Prostate gland (tissue), 2 donors: ENCODE measurements at regions not wholly inside any gene's neighbourhood (a gene's known extent, or its start where the extent isn't known, plus 50 kb on each side); places are given as distances from the start of the nearest gene placed in this dataset.

ENCODE experiments used
- DNase-seq: peaks from one replicate; pipeline ENCODE4 v3.0.0-alpha.2; 2019; ENCODE audit warnings: low spot score
- H3K27ac ChIP-seq, 2 donors: fragments of 200-600 bp; sonication (generic); 2 replicates each; pipeline ENCODE4 v1.5.1; 2017 to 2019
- H3K27me3 ChIP-seq: fragments of 200-600 bp; sonication (generic); replicated peaks from 2 replicates; pipeline ENCODE4 v1.5.1; 2019; ENCODE audit not compliant: insufficient read depth
- H3K36me3 ChIP-seq, 2 donors: fragments of 200-600 bp; sonication (generic); 1 replicate in 1 of 2; 2 replicates in 1 of 2; pipeline versions ENCODE4 v1.5.1 to v1.8.1; 2017 to 2019
- H3K4me1 ChIP-seq: fragments of 200-600 bp; sonication (generic); replicated peaks from 2 replicates; pipeline ENCODE4 v1.5.1; 2019
- H3K4me3 ChIP-seq, 2 donors: fragments of 200-600 bp; sonication (generic); 2 replicates each; pipeline ENCODE4 v1.5.1; 2017 to 2019
- H3K9me3 ChIP-seq: fragments of 200-600 bp; sonication (generic); 2 replicates; pipeline ENCODE4 v1.5.1; 2017
- POLR2A ChIP-seq: fragments of 450-650 bp; IDR thresholded peaks from one replicate; pipeline ENCODE4 v1.6.1; 2016; ENCODE audit warnings: antibody characterized with exemption, mild to moderate bottlenecking
- POLR2AphosphoS5 ChIP-seq: sonication (generic); formaldehyde crosslinking; IDR thresholded peaks from one replicate; pipeline ENCODE4 v1.6.1; 2017; ENCODE audit warnings: antibody characterized with exemption
- WGBS: methylation state at CpG from one replicate; pipeline ENCODE4 v1.1.5; 2018; 5-methylcytosine and 5-hydroxymethylcytosine counted together
- intact Hi-C: fragments of 100-400 bp; cut with DNase I; formaldehyde crosslinking; loops from one replicate; pipeline ENCODE4 v1.14.2; 2022
- TF ChIP-seq, protein P1 (sequence below), 4 experiments: fragments of 200-600 bp in 2 of 4; fragments of 450-650 bp in 2 of 4; sonication (generic) in 2 of 4; IDR thresholded peaks; 1 replicate in 3 of 4; 2 replicates in 1 of 4; pipeline ENCODE4 v1.5.1; 2016 to 2019; ENCODE audit warnings: antibody characterized with exemption in 4 of 4, mild to moderate bottlenecking in 2 of 4, moderate library complexity in 2 of 4

DNA sequence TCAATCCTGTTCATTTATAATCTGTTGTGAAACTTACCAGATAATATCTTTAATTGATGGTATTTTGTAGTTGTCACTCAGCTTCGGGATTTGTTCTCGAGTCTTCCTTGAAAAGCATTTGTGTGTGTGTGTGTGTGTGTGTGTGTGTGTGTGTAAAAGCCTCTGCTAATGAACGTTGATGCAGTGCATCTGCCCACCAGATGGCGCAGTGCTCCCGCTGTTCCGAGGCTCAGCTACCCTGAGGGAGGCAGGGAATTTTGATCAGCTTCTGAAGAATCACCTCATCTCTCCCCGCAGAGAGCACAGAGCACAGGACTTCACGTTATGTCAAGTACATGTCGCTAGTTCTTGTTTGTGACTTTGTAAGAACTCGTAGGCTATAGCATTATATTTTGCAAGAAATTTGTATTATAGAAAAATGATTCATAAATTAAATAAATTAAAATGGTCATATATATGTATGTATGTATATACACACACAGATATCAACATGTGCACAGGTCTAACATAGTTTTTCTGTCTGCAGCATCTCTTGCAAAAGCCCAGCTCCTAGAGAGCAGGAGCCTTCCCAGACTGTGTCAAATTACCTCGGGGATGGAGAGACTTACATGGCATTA, 316.7 kb upstream of the IGFBP7 start:
- Histone ChIP-seq H3K27ac (no peak overlapping the region), H3K9me3 (no peaks in the 10 kb centered on the region), H3K4me3 (no peak overlapping the region), H3K36me3 (no peaks in the 10 kb centered on the region), H3K4me1 (no peaks in the 10 kb centered on the region), H3K27me3 (no peaks in the 10 kb centered on the region)
- intact Hi-C loops = no loop called here
- peak; percentile 22 for DNase-seq
- WGBS = 6% methylated on average over 11 of the region's 11 CpGs
- TF ChIP-seq POLR2A (no peak), POLR2AphosphoS5 (no peak)
- TF ChIP-seq, protein P1, sequence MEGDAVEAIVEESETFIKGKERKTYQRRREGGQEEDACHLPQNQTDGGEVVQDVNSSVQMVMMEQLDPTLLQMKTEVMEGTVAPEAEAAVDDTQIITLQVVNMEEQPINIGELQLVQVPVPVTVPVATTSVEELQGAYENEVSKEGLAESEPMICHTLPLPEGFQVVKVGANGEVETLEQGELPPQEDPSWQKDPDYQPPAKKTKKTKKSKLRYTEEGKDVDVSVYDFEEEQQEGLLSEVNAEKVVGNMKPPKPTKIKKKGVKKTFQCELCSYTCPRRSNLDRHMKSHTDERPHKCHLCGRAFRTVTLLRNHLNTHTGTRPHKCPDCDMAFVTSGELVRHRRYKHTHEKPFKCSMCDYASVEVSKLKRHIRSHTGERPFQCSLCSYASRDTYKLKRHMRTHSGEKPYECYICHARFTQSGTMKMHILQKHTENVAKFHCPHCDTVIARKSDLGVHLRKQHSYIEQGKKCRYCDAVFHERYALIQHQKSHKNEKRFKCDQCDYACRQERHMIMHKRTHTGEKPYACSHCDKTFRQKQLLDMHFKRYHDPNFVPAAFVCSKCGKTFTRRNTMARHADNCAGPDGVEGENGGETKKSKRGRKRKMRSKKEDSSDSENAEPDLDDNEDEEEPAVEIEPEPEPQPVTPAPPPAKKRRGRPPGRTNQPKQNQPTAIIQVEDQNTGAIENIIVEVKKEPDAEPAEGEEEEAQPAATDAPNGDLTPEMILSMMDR (IDR thresholded peaks at IDR 0.05) = peak; percentile 19 to 50 (median 39)

DNA sequence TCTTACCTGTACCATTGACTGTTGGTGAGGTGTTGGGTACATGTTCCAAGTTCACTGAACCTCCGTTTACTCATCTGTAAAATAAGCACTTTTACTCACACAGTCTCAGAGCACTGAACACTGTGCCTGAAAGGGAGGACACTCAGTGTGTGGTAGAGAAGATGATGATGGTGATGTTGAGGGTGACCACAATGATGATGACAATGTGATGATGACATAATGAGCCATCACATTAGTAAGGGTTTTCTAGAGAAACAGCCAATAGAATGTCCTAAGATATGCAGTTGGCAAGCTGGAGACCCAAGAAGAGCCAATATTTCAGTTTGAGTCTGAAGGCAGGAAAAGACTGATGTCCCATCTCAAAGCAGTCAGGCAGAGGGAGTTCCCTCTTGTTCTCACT, 315.4 kb upstream of the IGFBP7 start:
- Histone ChIP-seq H3K27ac (no peak overlapping the region), H3K9me3 (no peaks in the 10 kb centered on the region), H3K4me1 (no peaks in the 10 kb centered on the region), H3K27me3 (no peaks in the 10 kb centered on the region), H3K36me3 (no peaks in the 10 kb centered on the region), H3K4me3 (no peak overlapping the region)
- intact Hi-C loops = no loop called here
- no peak for DNase-seq
- TF ChIP-seq POLR2A (no peak), POLR2AphosphoS5 (no peak)
- TF ChIP-seq, protein P1 (IDR thresholded peaks at IDR 0.05) = no peak
- WGBS = 83% methylated on average over 1 of the region's 1 CpG

DNA sequence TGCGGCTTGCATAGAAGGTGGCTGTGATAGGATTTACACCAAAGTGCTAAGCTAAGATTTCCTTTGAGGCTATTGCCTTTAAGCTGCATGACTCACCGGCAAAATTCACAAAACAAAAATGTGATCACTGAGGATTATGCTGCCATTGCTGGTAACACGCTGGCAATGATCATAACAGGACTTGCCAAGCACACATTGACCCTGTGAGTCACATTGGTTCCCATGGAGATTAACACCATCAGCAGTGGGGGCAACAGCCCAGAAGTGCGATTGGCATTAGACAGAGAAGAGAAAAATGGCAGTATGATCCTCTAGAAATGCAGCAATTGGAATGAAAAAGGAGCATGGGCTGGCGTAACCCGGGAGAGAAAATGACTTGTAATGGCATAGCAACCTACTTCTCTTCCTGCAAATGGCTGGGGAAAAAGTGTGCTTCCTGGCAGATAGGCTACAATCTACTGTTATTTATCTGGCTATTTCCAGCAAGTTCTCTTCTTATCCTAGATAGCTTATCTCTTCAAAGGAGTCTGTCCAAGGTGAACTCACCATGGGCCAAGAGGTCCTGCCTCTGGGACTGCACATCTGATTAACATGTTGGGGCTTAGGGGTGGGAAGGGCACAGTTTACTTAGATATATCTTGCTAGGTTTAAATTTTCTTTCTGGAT, 314.2 kb upstream of the IGFBP7 start:
- TF ChIP-seq, protein P1 (IDR thresholded peaks at IDR 0.05) = no peak
- TF ChIP-seq POLR2AphosphoS5 (no peak), POLR2A (no peak)
- intact Hi-C loops = no loop called here

DNA sequence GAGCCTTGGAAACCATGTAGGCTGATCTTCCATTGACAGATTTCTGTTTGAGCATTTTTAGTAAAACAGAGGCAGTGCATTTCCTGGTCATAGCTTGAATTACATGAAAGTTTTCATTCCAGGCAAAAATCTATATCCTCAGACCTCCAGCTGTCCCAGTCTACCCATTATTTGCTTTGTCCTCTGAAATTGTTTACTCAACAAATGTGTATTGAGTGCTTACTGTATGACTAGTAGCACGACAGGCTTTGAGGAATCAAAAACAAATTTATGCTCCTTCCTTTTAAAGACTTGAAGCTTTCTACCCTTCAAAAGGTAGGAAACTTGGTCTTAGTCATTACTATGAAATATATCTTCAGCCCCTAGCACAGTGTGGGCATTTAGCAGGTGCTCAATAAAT, 307.9 kb upstream of the IGFBP7 start:
- H3K4me3 ChIP-seq = no peak overlapping the region
- 35% methylated on average over 1 of the region's 1 CpG for WGBS
- intact Hi-C loops = no loop called here
- no peaks in the 10 kb centered on the region for H3K9me3 ChIP-seq
- no peaks in the 10 kb centered on the region for H3K4me1 ChIP-seq
- no peak overlapping the region for H3K27ac ChIP-seq
- no peaks in the 10 kb centered on the region for H3K27me3 ChIP-seq
- TF ChIP-seq POLR2AphosphoS5 = no peak
- TF ChIP-seq POLR2A = no peak
- TF ChIP-seq, protein P1 (IDR thresholded peaks at IDR 0.05) = no peak
- no peak for DNase-seq
- H3K36me3 ChIP-seq = no peaks in the 10 kb centered on the region

More for the DNA sequence above, 314.2 kb upstream of the IGFBP7 start:
- DNase-seq = no peak
- WGBS = 63% methylated on average over 6 of the region's 6 CpGs
- Histone ChIP-seq H3K36me3 (no peaks in the 10 kb centered on the region), H3K9me3 (no peaks in the 10 kb centered on the region), H3K27ac (no peak overlapping the region), H3K4me1 (no peaks in the 10 kb centered on the region), H3K4me3 (no peak overlapping the region), H3K27me3 (no peaks in the 10 kb centered on the region)
